PC-9 (cell line): ENCODE measurements at regions not wholly inside any gene's neighbourhood (a gene's known extent, or its start where the extent isn't known, plus 50 kb on each side); places are given as distances from the start of the nearest gene placed in this dataset.
A peak's percentile ranks its signal among the peaks of the same experiment; 100 is the strongest.

Experiments
- BruUV-seq: library from RNA; stranded (reverse); fragments of 400-500 nt; replicated peaks from 2 replicates; lab custom pipeline; 2021; lab: Mats Ljungman, UMichigan
- CTCF ChIA-PET: fragments of 300-600 bp; sonication (Branson Sonifier 250); formaldehyde crosslinking; loops from one replicate; lab custom pipeline; 2022; ENCODE audit warnings: antibody characterized with exemption; lab: Charles Lee
- POLR2A ChIA-PET: fragments of 300-600 bp; sonication (Branson Sonifier 250); formaldehyde crosslinking; loops from one replicate; lab custom pipeline; 2022; ENCODE audit warnings: antibody characterized with exemption; ENCODE audit not compliant: unreplicated experiment; lab: Charles Lee
- DNase-seq, 2 experiments: peaks; one replicate each; pipeline versions ENCODE4 v3.0.0 to v3.0.0-alpha.2; 2015 to 2022; ENCODE audit warnings: mixed read lengths in 1 of 2
- H2AFZ ChIP-seq: fragments of 200-600 bp; sonication (generic); 2 replicates; pipeline ENCODE4 v1.8.1; 2017; ENCODE audit warnings: antibody characterized with exemption
- H3F3A ChIP-seq: fragments of 200-600 bp; sonication (generic); 2 replicates; pipeline ENCODE4 v1.8.1; 2017; ENCODE audit warnings: antibody characterized with exemption, mild to moderate bottlenecking, low read depth; ENCODE audit not compliant: insufficient read depth
- H3K27ac ChIP-seq: fragments of 200-600 bp; sonication (generic); 2 replicates; pipeline ENCODE4 v1.6.1; 2016; ENCODE audit warnings: mixed run types
- H3K27me3 ChIP-seq: fragments of 200-600 bp; sonication (generic); 2 replicates; pipeline ENCODE4 v1.6.1; 2016; ENCODE audit warnings: low read depth, mixed run types; ENCODE audit not compliant: insufficient read depth
- H3K36me3 ChIP-seq: fragments of 200-600 bp; sonication (generic); 2 replicates; pipeline ENCODE4 v1.6.1; 2016; ENCODE audit warnings: low read depth, mixed run types
- H3K4me1 ChIP-seq: fragments of 200-600 bp; sonication (generic); replicated peaks from 2 replicates; pipeline ENCODE4 v1.6.1; 2016; ENCODE audit warnings: mixed run types; ENCODE audit not compliant: insufficient read depth
- H3K4me2 ChIP-seq: fragments of 200-600 bp; sonication (generic); 2 replicates; pipeline ENCODE4 v1.6.1; 2017; ENCODE audit warnings: mixed run types
- H3K4me3 ChIP-seq: fragments of 200-600 bp; sonication (generic); 2 replicates; pipeline ENCODE4 v1.6.1; 2016; ENCODE audit warnings: mixed run types
- H3K79me2 ChIP-seq: fragments of 200-600 bp; sonication (generic); 2 replicates; pipeline ENCODE4 v1.6.1; 2017; ENCODE audit warnings: low read depth, mixed run types
- H3K9me2 ChIP-seq: fragments of 200-600 bp; sonication (generic); 2 replicates; pipeline ENCODE4 v1.8.1; 2017; ENCODE audit warnings: mild to moderate bottlenecking; ENCODE audit not compliant: insufficient read depth
- H3K9me3 ChIP-seq: fragments of 200-600 bp; sonication (generic); 2 replicates; pipeline ENCODE4 v1.8.1; 2016; ENCODE audit warnings: low read depth; ENCODE audit not compliant: insufficient read depth
- H4K20me1 ChIP-seq: fragments of 200-600 bp; sonication (generic); 2 replicates; pipeline ENCODE4 v1.8.1; 2017; ENCODE audit not compliant: insufficient read depth
- CTCF ChIP-seq: fragments of 200-600 bp; sonication (generic); conservative IDR thresholded peaks from 2 replicates; pipeline ENCODE4 v1.6.1; 2017; ENCODE audit warnings: mixed run types, antibody characterized with exemption, mild to moderate bottlenecking, moderate library complexity
- EZH2 ChIP-seq: fragments of 200-600 bp; sonication (generic); IDR thresholded peaks from 2 replicates; pipeline ENCODE4 v1.8.0; 2017; ENCODE audit warnings: antibody characterized with exemption, low read depth
- intact Hi-C: fragments of 100-400 bp; cut with micrococcal nuclease; formaldehyde crosslinking; loops from one replicate; pipeline ENCODE4 v1.10.0; 2022; ENCODE audit not compliant: unreplicated experiment

- no peak overlapping the region for H2AFZ ChIP-seq
- no peak overlapping the region for H3K27ac ChIP-seq
- H3K9me2 ChIP-seq, result 0 out of 2 replicates have a peak, but pooled peaks cover 5% of the 10 kb centered on the region
- ChIA-PET POLR2A (no interaction called here), CTCF (no interaction called here)
- no peaks in the 10 kb centered on the region for H4K20me1 ChIP-seq
- no peaks in the 10 kb centered on the region for H3F3A ChIP-seq
- no peak overlapping the region for H3K4me2 ChIP-seq
- no peak for DNase-seq
- H3K27me3 ChIP-seq, result no peaks in the 10 kb centered on the region
- no peaks in the 10 kb centered on the region for H3K79me2 ChIP-seq
- no peaks in the 10 kb centered on the region for H3K4me1 ChIP-seq
- TF ChIP-seq CTCF (no peak), EZH2 (no peak)
- BruUV-seq, result no TSS peak
- no peaks in the 10 kb centered on the region; the same call in 1 of the 2 replicates for H3K9me3 ChIP-seq
- H3K4me3 ChIP-seq, result no peak overlapping the region
- intact Hi-C loops, result no loop called here
- H3K36me3 ChIP-seq, result no peaks in the 10 kb centered on the region
Measured at GRCh38 chr6:12401200-12401599, 111.0 kb downstream of the EDN1 start.

GRCh38 chr6:12403201-12403826 is 113.2 kb downstream of the EDN1 start:
- DNase-seq, result peak in 1 of 2 experiments; percentile 43
- Histone ChIP-seq H3F3A (no peaks in the 10 kb centered on the region), H3K4me3 (no peak overlapping the region), H3K9me3 (no peaks in the 10 kb centered on the region; the same call in 1 of the 2 replicates), H4K20me1 (no peaks in the 10 kb centered on the region), H3K4me2 (no peak overlapping the region), H3K36me3 (no peaks in the 10 kb centered on the region), H3K79me2 (no peaks in the 10 kb centered on the region), H3K4me1 (no peaks in the 10 kb centered on the region), H2AFZ (no peak overlapping the region; the same call in 1 of the 2 replicates), H3K27me3 (no peaks in the 10 kb centered on the region), H3K9me2 (0 out of 2 replicates have a peak, but pooled peaks cover 4% of the 10 kb centered on the region), H3K27ac (no peak overlapping the region)
- TF ChIP-seq CTCF (no peak), EZH2 (no peak)
- intact Hi-C loops, result no loop called here
- ChIA-PET CTCF (no interaction called here), POLR2A (interaction anchor here (0.6 kb wide), 1 partner anchor 116 kb away, joined by 17 read pairs; no protein-coding TSS in a partner anchor)
- BruUV-seq, result no TSS peak

DNA sequence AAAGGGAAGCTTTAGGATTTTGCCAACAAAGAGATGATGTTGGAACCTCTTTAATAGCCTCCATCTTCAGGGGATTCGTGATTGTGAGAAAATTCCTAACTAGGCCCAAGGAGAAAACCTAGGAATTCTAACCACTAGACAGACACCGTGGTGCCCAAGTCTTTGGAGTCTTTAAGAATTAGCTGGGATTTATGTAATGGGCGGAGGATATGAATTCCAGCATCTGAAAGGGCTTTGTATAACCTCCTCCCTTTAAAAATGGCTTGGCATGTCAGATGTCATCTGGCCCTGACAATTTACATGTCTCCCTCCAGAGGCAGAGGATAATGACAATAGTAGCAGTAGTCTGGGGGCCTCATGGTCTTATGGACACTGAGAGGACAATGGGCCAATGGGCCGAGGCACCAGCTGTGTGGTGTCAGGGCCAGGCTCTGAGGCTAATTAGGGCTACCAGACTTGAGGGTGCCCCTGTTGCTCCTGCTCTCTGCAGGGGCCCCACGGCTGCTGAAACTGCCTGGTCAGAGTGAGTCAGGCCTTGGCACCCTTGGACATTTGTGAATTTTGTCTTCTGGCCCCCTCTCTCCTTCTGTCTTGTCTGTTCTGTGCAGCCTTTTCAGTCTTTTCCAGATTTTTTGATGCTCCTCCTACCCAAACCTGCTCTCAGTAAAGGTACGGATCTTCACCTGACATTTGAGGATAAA is 113.9 kb downstream of the EDN1 start:
- TF ChIP-seq CTCF (no peak), EZH2 (no peak)
- Histone ChIP-seq H3K9me3 (no peaks in the 10 kb centered on the region; the same call in 1 of the 2 replicates), H3K27me3 (no peaks in the 10 kb centered on the region), H2AFZ (no peak overlapping the region), H3K4me3 (no peak overlapping the region), H3F3A (no peaks in the 10 kb centered on the region), H4K20me1 (no peaks in the 10 kb centered on the region), H3K4me1 (no peaks in the 10 kb centered on the region), H3K4me2 (no peak overlapping the region), H3K9me2 (no peaks in the 10 kb centered on the region), H3K79me2 (no peaks in the 10 kb centered on the region), H3K36me3 (no peaks in the 10 kb centered on the region), H3K27ac (no peak overlapping the region)
- BruUV-seq, result no TSS peak
- CTCF ChIA-PET, result no interaction called here
- intact Hi-C loops, result no loop called here
- POLR2A ChIA-PET, result interaction anchor here (0.6 kb wide), 1 partner anchor 142 kb away, joined by 4 read pairs; no protein-coding TSS in a partner anchor
- no peak for DNase-seq
